ENCODE measurements at regions not wholly inside any gene's neighbourhood (a gene's known extent, or its start where the extent isn't known, plus 50 kb on each side); places are given as distances from the start of the nearest gene placed in this dataset.
"Not testable (repeated sequence)": the region's sequence is repeated elsewhere in the genome, so short reads cannot be mapped to it uniquely, and the experiment has no call there.

- no peaks in the 10 kb centered on the region for H3K27me3 Mint-ChIP-seq (ENCODE audit: insufficient read depth, unreplicated experiment)
- H3K4me3 Mint-ChIP-seq (ENCODE audit: unreplicated experiment) = no peak overlapping the region
- H3K27me3 ChIP-seq (replicated peaks; ENCODE audit: control insufficient read depth, insufficient read depth, low read length) = no peaks in the 10 kb centered on the region
- intact Hi-C loops (cut with micrococcal nuclease; ENCODE audit: unreplicated experiment) = no loop called here
- H3K4me1 ChIP-seq = 0 out of 2 replicates have a peak, but pooled peaks cover 4% of the 10 kb centered on the region
- no peaks in the 10 kb centered on the region for H3K4me1 Mint-ChIP-seq (ENCODE audit: low read depth, unreplicated experiment)
- no peaks in the 10 kb centered on the region for H3K36me3 ChIP-seq (ENCODE audit: control insufficient read depth, insufficient read depth, low read length)
- H3K27ac Mint-ChIP-seq (ENCODE audit: unreplicated experiment) = no peak overlapping the region
- H3K36me3 Mint-ChIP-seq (ENCODE audit: insufficient read depth, unreplicated experiment) = no peaks in the 10 kb centered on the region
- ChIA-PET POLR2A (no interaction called here), CTCF (no interaction called here)
- no TSS peak for BruUV-seq (replicated peaks)
- no peak overlapping the region for H3K4me3 ChIP-seq (ENCODE audit: low read depth, low read length)
- no peaks in the 10 kb centered on the region; the same call in 1 of the 2 replicates for H3K9me3 ChIP-seq
- TF ChIP-seq, protein P1, sequence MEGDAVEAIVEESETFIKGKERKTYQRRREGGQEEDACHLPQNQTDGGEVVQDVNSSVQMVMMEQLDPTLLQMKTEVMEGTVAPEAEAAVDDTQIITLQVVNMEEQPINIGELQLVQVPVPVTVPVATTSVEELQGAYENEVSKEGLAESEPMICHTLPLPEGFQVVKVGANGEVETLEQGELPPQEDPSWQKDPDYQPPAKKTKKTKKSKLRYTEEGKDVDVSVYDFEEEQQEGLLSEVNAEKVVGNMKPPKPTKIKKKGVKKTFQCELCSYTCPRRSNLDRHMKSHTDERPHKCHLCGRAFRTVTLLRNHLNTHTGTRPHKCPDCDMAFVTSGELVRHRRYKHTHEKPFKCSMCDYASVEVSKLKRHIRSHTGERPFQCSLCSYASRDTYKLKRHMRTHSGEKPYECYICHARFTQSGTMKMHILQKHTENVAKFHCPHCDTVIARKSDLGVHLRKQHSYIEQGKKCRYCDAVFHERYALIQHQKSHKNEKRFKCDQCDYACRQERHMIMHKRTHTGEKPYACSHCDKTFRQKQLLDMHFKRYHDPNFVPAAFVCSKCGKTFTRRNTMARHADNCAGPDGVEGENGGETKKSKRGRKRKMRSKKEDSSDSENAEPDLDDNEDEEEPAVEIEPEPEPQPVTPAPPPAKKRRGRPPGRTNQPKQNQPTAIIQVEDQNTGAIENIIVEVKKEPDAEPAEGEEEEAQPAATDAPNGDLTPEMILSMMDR (IDR thresholded peaks at IDR 0.05; ENCODE audit: insufficient read depth in 1 of 2, low read depth in 1 of 2, low read length in 1 of 2, severe bottlenecking in 1 of 2, unreplicated experiment in 1 of 2) = no peak
- DNase-seq = no peak
- H3K9me3 Mint-ChIP-seq (ENCODE audit: unreplicated experiment) = no peaks in the 10 kb centered on the region
These were observed 95.3 kb downstream of the POSTN start for GRCh38 chr13:37503287-37503686.

DNA sequence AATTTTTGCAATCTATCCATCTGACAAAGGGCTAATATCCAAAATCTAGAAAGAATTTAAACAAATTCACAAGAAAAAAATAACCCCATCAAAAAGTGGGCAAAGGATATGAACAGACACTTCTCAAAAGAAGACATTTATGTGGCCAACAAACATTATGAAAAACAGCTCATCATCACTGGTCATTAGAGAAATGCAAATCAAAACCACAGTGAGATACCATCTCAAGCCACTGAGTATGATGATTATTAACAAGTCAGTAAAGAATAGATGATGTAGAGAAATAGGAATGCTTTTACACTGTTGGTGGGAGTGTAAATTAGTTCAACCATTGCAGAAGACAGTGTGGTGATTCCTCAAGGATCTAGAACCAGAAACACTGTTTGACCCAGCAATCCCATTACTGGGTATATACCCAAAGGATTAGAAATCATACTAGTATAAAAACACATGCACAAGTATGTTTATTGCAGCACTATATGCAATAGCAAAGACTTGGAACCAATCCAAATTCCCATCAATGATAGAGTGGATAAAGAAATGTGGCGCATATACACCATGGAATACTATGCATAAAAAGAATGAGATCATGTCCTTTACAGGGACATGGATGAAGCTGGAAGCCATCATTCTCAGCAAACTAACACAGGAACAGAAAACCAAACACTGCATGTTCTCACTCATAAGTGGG lies 96.1 kb downstream of the POSTN start:
- H3K4me3 Mint-ChIP-seq (ENCODE audit: unreplicated experiment); DNase-seq; H3K9me3 Mint-ChIP-seq (ENCODE audit: unreplicated experiment); H3K4me3 ChIP-seq (ENCODE audit: low read depth, low read length); H3K4me1 ChIP-seq; BruUV-seq (replicated peaks); H3K36me3 ChIP-seq (ENCODE audit: control insufficient read depth, insufficient read depth, low read length); POLR2A ChIA-PET; CTCF ChIA-PET; H3K27me3 Mint-ChIP-seq (ENCODE audit: insufficient read depth, unreplicated experiment); H3K4me1 Mint-ChIP-seq (ENCODE audit: low read depth, unreplicated experiment); H3K36me3 Mint-ChIP-seq (ENCODE audit: insufficient read depth, unreplicated experiment); H3K27me3 ChIP-seq (replicated peaks; ENCODE audit: control insufficient read depth, insufficient read depth, low read length); intact Hi-C loops (cut with micrococcal nuclease; ENCODE audit: unreplicated experiment); H3K27ac Mint-ChIP-seq (ENCODE audit: unreplicated experiment); H3K9me3 ChIP-seq: not testable (repeated sequence)

- H3K27ac Mint-ChIP-seq (ENCODE audit: unreplicated experiment) = no peak overlapping the region
- no peak overlapping the region for H3K4me3 Mint-ChIP-seq (ENCODE audit: unreplicated experiment)
- no TSS peak for BruUV-seq (replicated peaks)
- no peak for DNase-seq
- Histone ChIP-seq H3K4me1 (0 out of 2 replicates have a peak, but pooled peaks cover 4% of the 10 kb centered on the region), H3K27me3 (replicated peaks; ENCODE audit: control insufficient read depth, insufficient read depth, low read length) (no peaks in the 10 kb centered on the region), H3K9me3 (no peaks in the 10 kb centered on the region; the same call in 1 of the 2 replicates), H3K36me3 (ENCODE audit: control insufficient read depth, insufficient read depth, low read length) (no peaks in the 10 kb centered on the region), H3K4me3 (ENCODE audit: low read depth, low read length) (no peak overlapping the region)
- intact Hi-C loops (cut with micrococcal nuclease; ENCODE audit: unreplicated experiment) = no loop called here
- no peaks in the 10 kb centered on the region for H3K27me3 Mint-ChIP-seq (ENCODE audit: insufficient read depth, unreplicated experiment)
- CTCF ChIA-PET = no interaction called here
- H3K9me3 Mint-ChIP-seq (ENCODE audit: unreplicated experiment) = no peaks in the 10 kb centered on the region
- TF ChIP-seq, protein P1 (IDR thresholded peaks at IDR 0.05; ENCODE audit: insufficient read depth in 1 of 2, low read depth in 1 of 2, low read length in 1 of 2, severe bottlenecking in 1 of 2, unreplicated experiment in 1 of 2) = no peak
- no peaks in the 10 kb centered on the region for H3K36me3 Mint-ChIP-seq (ENCODE audit: insufficient read depth, unreplicated experiment)
- POLR2A ChIA-PET = no interaction called here
- H3K4me1 Mint-ChIP-seq (ENCODE audit: low read depth, unreplicated experiment) = no peaks in the 10 kb centered on the region
These were observed 97.4 kb downstream of the POSTN start for GRCh38 chr13:37501187-37501586.

Measured in Caco-2 (cell line).